Renal cortical epithelial cell (primary cell): ENCODE measurements at regions not wholly inside any gene's neighbourhood (a gene's known extent, or its start where the extent isn't known, plus 50 kb on each side); places are given as distances from the start of the nearest gene placed in this dataset.
A peak's percentile ranks its signal among the peaks of the same experiment; 100 is the strongest.

Experiments
- DNase-seq: peaks from one replicate; pipeline ENCODE4 v3.0.0-alpha.2; 2011; ENCODE audit warnings: low read depth

DNA sequence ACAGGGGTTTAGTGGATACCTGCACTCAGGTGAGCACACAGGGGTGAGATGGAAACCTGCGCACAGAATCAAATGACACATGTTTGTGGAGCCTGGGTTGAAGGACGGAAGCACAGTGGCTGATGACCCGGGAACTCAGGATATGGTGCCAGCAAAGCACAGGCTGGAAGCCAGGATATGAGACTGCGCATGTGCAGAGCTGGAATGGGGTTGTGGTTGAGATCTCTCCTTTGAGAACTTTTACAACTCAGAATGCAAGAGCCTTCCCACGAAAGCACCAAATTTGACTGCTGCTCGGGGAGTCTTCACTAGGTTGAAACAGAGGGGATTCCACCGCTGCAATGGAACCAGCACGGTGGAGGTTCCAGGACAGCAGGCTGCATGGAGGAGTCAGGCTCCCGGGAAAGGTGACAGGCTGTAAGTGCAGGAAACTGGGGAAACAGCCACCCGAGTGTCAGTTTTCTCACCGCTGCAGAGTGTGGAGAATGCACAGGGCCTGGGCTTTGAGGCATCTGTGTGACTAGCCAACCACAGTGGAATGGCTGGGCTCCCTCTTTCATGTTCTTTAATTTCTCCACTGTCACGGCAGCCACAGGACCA, 133.4 kb upstream of the TCERG1L start:
- no peak for DNase-seq

DNA sequence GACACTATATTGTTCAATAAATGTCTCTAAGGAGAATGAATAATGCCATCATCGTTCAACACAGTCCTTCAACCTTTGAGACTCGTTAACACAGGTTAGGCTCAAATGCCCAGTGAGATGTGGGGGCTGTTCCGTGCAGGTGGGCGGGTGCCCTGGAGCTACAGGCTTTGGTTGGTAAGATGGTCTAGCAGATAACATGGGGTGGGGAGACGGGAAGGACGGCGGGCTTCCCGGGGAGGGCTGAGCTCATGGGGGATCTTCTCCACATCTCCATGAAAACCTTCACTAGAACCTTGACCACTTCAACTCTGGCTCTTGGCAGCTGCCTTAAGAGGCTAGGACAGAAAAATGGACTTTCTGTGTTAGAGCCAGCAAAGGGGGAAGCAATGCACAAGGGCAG, 134.1 kb upstream of the TCERG1L start:
- no peak for DNase-seq

DNA sequence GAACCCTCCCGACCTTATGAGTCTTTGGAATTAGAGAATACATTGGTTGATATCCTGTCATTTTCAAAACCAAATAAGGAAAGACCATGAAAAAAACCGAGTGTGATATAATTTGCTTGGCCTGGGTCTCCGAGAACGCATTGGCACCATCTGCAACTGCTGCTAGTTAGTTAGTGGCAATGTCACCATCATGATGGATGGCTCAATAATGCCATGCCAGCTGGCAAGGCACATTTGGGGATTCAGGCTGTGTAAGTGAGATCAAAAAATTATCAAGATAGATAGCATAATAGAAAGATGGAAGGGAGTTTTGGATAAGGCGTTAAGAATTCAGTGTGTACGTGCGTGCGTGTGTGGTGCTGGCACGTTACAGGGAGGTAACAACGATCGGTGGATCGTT, 134.7 kb upstream of the TCERG1L start:
- no peak for DNase-seq

DNA sequence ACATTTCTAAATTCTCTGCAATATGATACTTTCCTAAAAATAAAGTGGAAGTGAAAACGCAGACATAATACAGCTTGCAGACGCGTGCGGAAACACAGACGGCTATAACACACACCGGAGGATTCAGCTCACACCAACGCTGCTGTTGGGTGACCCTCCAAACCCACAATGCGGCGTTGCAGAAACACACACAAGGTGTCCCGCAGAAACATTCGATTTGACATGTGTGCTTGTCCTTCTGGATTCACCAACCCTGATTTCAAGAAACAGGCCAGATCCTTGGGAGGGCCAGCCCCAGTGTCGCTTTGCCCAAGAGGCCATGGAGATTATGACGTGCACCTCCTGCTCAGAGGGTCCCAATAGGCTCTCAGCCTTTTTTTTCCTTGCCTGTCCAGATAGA, 136.7 kb upstream of the TCERG1L start:
- no peak for DNase-seq

DNA sequence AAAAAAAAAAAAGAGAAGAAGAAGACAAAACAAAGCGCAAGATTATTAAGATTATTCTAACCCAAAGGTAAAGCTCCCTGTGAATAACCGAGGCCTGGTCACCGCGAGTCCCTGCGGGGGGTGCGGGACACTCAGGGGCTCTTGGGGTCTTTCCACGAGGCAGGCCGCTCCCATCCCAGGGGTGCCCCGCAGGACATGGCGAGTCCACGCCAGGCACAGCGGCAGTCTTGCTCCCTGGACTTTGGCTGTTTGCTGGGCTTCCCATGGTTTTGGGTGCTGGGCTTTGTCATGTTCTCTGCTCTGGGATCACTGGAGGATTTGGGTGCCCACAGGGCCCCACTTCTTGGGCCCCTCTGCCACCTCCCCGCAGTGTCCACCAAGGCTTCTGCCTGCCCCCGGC, 137.4 kb upstream of the TCERG1L start:
- DNase-seq, result no peak

DNA sequence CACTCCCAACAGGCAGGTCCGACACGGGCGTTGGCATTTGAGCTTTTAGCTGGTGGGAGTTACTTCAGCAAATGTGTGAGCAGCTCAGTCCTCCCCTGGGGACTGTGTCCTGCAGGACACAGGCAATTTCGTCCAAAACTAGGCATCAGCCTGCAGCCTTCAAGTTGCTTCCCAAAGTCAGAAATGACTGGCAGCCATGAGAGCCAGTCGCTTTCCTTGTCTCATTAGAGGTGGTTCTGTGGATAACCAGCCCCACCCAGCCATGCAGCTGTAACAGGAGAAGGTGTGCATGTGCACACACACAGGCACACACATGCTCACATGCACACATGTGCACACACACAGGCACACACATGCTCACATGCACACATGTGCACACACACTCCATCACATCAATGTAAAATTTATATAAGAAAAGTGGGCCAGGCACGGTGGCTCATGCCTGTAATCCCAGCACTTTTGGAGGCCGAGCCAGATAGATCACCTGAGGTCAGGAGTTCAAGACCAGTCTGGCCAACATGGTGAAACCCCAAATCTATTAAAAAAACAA, 138.8 kb upstream of the TCERG1L start:
- DNase-seq, result no peak

DNA sequence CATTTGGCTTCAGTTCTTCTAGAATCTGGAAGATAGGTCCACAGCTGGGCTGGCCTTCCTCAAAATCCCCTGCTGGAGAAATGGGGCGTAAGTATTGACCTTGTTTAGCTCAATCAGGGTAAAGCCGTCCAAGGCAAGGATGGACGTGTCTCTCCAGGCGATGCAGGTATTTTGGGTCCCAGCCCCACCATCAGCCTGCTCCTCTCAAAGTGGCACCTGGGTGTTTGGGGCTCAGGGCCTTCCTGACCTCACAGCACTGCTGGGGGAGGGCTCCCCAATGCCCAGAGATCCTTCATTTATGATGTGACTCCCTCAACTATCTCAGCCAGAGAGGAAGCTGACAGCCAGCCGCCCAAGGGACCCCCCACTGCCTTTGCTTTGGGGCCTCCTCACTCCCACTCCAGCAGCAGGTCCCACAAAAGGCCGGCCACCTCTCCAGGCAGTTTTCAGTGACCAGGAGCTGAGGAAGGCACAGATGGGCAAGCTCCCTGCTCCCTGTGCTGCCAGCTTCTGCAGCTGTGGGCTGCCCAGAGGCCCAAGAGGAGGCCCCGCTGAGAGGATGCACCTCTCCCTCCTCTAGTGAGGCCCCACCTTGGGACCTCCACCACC, 140.0 kb upstream of the TCERG1L start:
- DNase-seq, result no peak

DNA sequence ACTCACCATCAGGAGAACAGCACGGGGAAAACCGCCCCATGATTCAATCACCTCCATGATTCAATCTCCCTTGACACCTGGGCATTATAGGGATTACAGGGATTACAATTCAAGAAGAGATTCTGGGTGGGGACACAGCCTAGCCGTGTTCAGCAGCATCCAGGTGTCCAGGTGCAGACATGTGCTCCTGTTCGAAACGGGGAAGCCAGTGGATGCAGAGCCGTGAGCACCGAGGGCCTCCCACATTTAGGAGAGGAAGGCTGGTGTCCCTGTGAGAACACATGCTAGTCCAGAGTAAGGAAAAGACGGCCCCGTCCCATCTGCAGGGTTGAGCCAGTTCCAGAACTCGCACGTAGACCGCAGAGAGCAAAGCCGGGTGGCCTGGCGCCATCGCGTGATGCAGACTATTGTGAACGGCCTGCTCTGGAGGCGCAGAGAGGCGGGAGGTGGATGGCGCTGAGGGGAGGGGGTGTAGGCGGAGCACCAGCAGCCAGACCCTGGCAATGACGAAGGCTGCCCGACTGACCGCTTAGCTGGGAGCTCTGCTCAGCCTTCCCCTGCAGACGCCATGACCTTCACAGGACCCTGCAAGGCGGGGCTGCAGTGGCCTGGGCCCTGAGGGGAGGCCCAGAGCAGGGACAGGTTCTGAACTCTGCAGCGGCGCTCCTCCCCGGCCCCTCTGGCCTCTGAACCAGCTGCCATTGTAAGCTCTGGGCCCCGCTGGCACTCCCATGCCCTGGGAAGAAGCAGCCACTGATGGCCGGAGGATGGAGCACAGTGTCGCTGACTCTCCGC, 141.6 kb upstream of the TCERG1L start:
- DNase-seq, result no peak

DNA sequence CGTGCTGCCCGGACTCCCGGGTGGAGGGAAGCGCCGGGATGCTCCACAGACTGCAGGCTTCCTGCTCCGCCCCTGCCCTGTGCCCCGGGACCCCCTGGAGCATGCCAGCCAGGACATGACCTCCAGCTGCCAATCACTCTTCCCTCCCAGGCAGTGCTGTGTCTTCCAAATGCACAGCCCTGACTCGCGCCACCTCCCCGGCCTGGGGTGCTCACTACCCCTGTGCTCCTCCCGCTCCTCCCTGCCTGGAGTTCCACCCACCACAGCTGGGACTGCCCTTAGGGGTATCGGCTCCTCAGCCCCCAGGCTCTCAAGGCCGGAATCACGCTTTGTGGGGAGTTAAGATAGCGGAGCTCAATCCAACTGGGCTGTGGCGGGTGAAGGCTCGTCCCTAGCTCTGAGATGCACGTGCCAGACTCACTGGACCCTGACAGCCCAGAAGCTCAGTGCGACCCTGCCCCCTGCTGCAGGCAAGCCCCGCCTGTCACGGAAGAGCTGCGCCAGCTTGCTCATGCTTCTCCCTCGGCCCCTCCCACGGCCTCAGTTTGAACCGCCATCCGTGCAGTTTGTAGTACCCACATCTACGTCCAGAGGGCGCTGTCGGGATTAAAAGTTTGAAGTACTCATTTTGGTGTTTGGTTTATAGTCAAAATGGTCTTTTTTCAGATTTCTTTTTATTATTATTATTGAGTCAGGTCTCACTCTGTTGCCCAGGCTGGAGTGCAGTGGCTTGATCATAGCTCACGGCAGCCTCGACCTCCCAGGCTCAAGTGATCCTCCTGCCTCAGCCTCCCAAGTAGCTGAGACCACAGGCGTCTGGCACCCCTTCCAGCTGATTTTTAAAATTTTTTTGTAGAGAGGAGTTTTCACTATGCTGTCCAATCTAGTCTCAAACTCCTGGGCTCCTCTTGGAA, 142.5 kb upstream of the TCERG1L start:
- DNase-seq, result peak; percentile 18

DNA sequence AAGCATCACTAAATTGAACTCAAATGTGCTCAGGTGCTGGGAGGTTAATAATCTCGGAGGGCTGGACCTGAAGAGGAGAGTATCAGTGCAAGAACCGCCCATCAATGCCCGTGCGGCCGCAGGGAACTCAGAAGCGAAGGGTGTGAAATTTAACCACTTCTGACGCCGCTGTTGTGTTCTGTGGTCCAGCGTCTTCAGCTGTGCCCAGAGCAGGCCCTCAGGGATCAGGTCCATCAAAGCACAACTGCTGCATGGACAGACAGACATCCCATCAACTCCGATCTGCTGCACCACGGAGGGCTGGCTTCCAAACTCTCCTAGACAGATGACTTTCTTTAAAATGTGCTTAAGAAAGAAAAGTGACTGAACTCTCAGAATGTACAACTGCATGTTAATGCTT, 144.9 kb upstream of the TCERG1L start:
- no peak for DNase-seq

DNA sequence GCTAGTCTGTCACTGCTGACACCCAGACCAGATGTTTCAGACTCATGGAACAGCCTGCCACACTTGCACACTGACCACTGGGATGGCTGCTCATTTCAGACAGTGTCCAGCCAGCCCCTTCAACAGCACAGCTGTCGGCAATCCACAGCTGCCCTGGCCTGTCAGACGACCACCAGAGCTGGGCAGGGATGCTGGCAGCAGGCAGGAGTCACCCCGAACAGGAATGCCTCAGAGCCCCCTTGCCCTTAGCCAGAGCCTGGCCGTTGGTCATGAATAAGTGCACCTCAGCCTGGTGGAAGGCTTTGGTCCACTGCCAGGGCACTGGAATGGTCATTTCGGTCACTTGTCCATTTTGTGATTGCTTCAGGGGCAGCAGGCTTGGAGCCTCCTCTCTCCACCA, 149.6 kb upstream of the TCERG1L start:
- no peak for DNase-seq

DNA sequence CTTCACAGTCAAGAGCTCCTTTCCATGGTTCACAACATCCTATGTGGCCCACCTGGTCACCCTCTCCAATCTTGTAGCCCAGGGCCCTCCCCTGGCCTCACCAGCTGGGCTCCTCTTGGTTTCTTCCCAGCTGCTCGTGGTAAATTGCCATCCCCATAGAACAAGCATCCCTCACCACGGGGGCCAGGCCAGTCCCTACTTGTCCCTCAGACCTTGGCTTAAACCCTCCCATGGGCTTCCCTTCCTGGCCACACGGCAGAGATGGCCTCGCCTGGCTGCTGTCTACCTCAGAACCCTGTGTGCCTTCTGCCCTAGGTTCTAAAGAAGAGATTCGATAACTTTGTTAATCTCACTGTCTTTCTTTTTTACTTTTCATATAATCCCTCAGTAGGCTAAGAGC, 153.3 kb upstream of the TCERG1L start:
- DNase-seq, result no peak

DNA sequence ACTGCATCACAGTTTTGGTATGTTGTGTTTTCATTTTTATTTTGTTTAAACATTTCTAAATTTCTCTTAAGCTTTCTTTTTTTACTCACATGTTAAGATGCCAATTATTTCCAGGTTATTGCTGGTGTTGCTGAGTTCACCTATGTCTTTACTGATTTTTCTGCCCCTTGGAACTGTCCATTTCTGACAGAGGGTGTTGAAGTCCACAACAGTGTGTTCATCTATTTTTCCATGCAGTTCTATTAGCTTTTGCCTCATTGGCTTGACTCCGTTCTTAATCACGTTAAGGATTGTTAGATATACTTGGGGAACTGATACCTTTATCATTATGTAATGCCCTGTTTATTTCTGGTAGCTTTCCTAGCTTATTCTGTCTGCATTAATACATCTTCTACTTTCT, 158.0 kb upstream of the TCERG1L start:
- no peak for DNase-seq

DNA sequence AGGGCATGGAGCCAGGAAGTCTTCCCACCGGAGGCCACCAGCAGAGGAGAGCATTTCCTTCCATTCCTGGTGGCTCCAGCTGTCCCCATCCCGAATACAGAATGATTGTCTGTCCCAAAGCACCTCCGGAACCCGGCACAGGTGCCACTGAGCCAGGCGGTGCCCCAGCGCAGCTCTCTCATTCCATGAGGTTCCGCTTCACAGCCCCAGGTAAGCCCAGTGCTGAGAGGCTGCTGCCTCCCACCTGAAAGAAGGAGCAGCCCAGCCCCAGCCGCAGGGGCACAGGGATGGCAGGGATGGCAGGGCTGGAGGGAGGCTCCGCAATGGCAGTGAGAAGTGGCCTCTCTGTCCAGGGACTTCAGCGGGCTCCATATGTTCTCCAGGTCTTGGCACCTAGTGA, 162.1 kb upstream of the TCERG1L start:
- no peak for DNase-seq

DNA sequence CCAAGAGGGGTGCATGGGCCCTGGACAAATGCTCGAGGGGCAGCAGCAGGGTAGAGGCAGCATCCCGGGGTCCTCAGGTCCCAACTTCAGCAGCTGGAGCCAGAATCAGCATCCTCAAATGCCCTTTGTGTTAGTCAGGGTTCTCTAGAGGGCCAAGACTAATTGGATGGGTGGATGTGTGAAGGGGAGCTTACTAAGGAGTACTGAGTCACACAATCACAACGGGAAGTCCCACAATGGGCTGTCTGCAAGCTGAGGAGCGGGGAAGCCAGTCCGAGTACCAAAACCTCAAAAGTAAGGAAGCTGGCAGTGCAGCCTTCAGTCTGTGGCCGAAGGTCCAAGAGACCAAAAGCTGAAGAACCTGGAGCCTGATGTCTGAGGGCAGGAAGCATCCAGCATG, 162.9 kb upstream of the TCERG1L start:
- DNase-seq, result no peak

DNA sequence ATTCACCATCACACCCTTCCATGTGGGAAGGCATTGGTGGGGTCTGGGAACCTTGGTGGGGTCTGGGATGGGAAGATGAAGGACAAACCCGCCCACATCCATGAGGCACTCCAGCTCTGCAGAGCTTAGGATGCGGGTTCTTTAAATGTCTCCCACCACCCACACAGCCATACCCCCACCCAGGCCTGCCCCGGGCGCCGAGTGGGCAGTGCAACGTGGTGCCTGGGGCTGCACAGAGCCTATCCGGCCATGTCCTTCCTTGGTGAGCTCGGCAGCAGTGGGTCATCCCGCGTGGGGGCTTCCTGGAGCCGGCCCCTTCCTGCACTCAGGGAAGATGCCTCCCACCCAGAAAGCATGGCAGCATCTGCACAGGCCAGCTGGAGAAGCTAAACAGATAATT, 163.5 kb upstream of the TCERG1L start:
- no peak for DNase-seq

DNA sequence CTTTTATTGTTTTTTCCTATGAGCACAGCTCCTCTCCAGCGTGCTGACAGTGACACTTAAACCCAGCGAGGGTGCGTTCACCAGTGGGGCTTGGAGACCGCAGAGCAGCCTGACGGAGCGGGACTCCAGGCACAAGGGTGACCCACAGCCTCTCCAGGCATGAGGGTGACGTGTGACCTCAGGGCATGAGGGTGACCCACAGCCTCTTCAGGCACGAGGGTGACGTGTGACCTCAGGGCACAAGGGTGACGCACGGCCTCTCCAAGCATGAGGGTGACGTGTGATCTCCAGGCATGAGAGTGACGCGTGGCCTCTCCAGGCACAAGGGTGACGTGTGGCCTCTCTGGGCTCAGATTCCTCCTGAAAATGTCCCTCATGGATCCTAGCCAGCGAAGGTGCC, 164.3 kb upstream of the TCERG1L start:
- DNase-seq, result no peak

DNA sequence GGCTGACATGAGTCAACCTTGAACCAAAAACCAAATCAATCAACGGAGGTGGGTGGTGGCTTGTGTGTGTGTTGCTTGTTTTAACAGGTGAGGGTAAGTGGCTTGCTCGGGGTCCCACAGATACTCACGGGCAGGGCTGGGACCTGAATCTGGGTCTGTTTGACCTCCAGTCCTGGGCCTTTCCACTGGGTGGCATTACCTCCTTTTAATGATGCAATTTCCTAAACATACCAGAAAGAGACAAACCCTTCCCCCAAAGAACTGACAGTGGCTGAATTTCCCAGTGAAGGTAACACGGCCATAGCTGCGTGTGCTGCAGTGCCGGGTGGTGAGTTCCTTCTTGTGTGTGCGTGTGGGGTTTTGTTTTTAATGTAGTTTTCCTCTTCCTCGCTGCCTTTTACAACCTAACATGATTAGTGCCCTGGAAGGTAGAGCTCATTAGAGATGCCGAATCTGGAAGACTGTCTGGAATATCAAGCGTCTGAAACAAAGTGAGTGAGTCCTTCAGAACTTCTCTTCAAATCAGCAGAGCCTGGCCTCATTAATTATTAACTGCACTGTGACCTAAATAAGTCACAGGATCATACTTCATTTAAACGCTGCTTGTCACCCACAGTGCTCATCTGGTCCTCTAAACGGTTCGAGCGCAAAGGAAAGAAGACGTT, 166.1 kb upstream of the TCERG1L start:
- DNase-seq, result peak; percentile 2

DNA sequence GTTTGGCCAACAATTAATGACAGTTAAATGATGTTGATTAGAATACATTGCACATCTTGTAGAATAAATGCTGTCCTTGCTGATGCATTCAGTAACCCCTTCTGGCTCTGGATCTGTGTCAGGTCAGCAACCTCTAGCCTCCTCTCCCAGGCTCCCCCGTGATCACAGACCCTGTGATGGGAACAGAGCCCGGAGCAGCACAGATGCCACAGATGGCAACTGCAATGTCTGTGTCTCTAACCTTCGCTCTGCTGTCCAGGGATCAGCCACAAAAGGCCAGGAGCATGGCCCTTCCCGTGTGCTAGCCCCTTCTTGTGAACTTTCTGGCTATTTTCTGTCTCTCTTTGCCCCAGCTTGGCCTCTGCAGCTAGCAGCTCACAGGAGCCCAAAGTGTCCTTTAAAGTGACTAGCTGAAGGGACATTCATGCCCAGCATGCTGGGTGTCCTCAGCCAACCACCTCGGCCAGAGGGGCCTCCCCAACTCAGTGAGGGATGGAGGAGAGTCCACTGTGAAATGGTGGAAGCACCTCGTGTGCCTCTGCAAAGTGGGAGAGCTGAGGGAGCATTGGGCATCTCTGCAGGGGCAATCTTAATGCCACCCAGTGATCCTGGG, 167.0 kb upstream of the TCERG1L start:
- DNase-seq, result no peak

DNA sequence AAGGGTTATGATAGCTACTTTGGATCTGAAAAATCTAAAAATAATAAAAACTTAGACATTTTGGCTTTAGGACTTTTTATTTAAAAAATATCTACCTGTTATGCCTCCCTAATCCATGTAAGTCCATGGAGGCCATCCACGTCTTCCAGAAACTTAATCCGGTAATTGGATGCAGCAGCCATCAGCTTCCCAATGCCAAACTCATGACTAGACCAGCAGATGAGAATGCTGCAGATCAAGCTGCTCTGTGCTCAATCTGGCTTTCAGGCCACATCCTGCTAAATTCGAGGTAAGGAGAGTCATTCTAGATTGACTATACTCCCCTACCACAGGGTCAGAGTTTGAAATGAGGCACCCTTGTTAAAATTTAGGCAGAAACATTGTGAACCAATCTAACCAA, 168.5 kb upstream of the TCERG1L start:
- DNase-seq, result no peak

DNA sequence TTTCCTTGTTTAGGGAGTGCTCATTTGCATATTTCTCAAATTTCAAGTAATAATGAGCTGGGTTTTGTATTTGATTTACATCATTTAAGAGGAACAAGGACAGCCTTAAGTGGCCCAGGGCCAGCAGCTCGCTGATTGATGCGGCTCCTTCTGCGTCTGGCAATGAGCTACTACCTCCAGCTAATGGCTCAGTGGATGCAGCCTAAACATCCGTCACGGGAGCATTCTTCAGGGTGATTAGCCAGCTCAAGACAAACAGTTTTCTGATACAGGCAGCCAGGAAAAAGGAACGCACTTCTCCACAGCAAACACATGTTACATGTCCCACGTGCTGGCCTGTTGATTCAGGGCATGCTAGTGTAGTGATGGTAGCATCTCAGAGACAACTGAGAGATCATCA, 169.3 kb upstream of the TCERG1L start:
- DNase-seq, result no peak
